Tibial nerve (tissue), 4 donors: ENCODE measurements at regions not wholly inside any gene's neighbourhood (a gene's known extent, or its start where the extent isn't known, plus 50 kb on each side); places are given as distances from the start of the nearest gene placed in this dataset.
A peak's percentile ranks its signal among the peaks of the same experiment; 100 is the strongest.

Experiments
- DNase-seq, 2 donors: peaks; one replicate each; pipeline ENCODE4 v3.0.0-alpha.2; 2019; ENCODE audit warnings: low spot score in 2 of 2
- H3K27ac ChIP-seq, 4 donors: fragments of 200-600 bp; sonication (generic) in 3 of 4; one replicate each; pipeline ENCODE4 v1.5.1; 2017 to 2019; ENCODE audit warnings: mild to moderate bottlenecking in 1 of 4
- H3K27me3 ChIP-seq, 2 donors: fragments of 200-600 bp; sonication (generic) in 1 of 2; one replicate each; pipeline versions ENCODE4 v1.5.1 to v1.6.0; 2017 to 2019
- H3K36me3 ChIP-seq, 3 donors: fragments of 200-600 bp; sonication (generic); one replicate each; pipeline ENCODE4 v1.5.1; 2018 to 2019
- H3K4me1 ChIP-seq, 4 donors: fragments of 200-600 bp; sonication (generic) in 3 of 4; one replicate each; pipeline ENCODE4 v1.5.1; 2017 to 2019
- H3K4me3 ChIP-seq, 4 donors: fragments of 200-600 bp; sonication (generic) in 3 of 4; one replicate each; pipeline ENCODE4 v1.5.1; 2017 to 2019; ENCODE audit warnings: mild to moderate bottlenecking in 1 of 4, moderate library complexity in 1 of 4
- H3K9me3 ChIP-seq, 4 donors: fragments of 200-600 bp; sonication (generic) in 3 of 4; one replicate each; pipeline ENCODE4 v1.5.1; 2017 to 2019
- CTCF ChIP-seq, 5 experiments: fragments of 200-600 bp in 3 of 5; fragments of 450-650 bp in 2 of 5; sonication (generic) in 3 of 5; IDR thresholded peaks; one replicate each; pipeline ENCODE4 v1.5.1; 2016 to 2019; ENCODE audit warnings: antibody characterized with exemption in 5 of 5, mild to moderate bottlenecking in 3 of 5, moderate library complexity in 2 of 5
- EP300 ChIP-seq, 2 donors: sonication (generic); formaldehyde crosslinking; IDR thresholded peaks; one replicate each; pipeline ENCODE4 v1.6.1; 2017; ENCODE audit warnings: antibody characterized with exemption in 2 of 2, mild to moderate bottlenecking in 1 of 2
- POLR2A ChIP-seq, 2 donors: fragments of 450-650 bp; IDR thresholded peaks; one replicate each; pipeline ENCODE4 v1.6.1; 2017; ENCODE audit warnings: antibody characterized with exemption in 2 of 2, mild to moderate bottlenecking in 2 of 2, moderate library complexity in 2 of 2
- WGBS, 2 donors: methylation state at CpG; one replicate each; pipeline ENCODE4 v1.1.5; 2018; 5-methylcytosine and 5-hydroxymethylcytosine counted together

- peak; percentile 28 to 72 for DNase-seq
- TF ChIP-seq EP300 (IDR thresholded peaks at IDR 0.05) (no peak), CTCF (IDR thresholded peaks at IDR 0.05) (peak; percentile 27 to 57 (median 38)), POLR2A (IDR thresholded peaks at IDR 0.05) (no peak)
- H3K27me3 ChIP-seq = no peaks in the 10 kb centered on the region
- 50 to 51% methylated on average over 7 of the region's 7 CpGs for WGBS, 2 donors
- no peak overlapping the region for H3K4me3 ChIP-seq
- H3K36me3 ChIP-seq = no peaks in the 10 kb centered on the region
- H3K9me3 ChIP-seq = no peaks in the 10 kb centered on the region
- H3K27ac ChIP-seq = no peak overlapping the region
- H3K4me1 ChIP-seq = no peaks in the 10 kb centered on the region
These were observed 260.8 kb downstream of the RASSF9 start for GRCh38 chr12:85575120-85576096.

GRCh38 chr12:85580562-85581168 lies 255.5 kb downstream of the RASSF9 start:
- Histone ChIP-seq H3K27ac (no peak overlapping the region), H3K4me1 (no peaks in the 10 kb centered on the region), H3K36me3 (no peaks in the 10 kb centered on the region), H3K27me3 (no peaks in the 10 kb centered on the region), H3K4me3 (no peak overlapping the region), H3K9me3 (no peaks in the 10 kb centered on the region)
- WGBS, 2 donors = 54 to 58% methylated on average over 3 of the region's 3 CpGs
- no peak for DNase-seq
- TF ChIP-seq CTCF (IDR thresholded peaks at IDR 0.05) = no peak
- peak in 1 of 2 donors; percentile 11 for TF ChIP-seq EP300 (IDR thresholded peaks at IDR 0.05)
- no peak for TF ChIP-seq POLR2A (IDR thresholded peaks at IDR 0.05)

- no peaks in the 10 kb centered on the region for H3K36me3 ChIP-seq
These were observed 249.1 kb downstream of the RASSF9 start for GRCh38 chr12:85587158-85587557.

GRCh38 chr12:85588221-85588620 lies 248.0 kb downstream of the RASSF9 start:
- Histone ChIP-seq H3K27me3 (no peaks in the 10 kb centered on the region), H3K9me3 (no peaks in the 10 kb centered on the region), H3K27ac (no peak overlapping the region), H3K36me3 (no peaks in the 10 kb centered on the region), H3K4me1 (no peaks in the 10 kb centered on the region), H3K4me3 (no peak overlapping the region)
- WGBS, 2 donors = 86 to 92% methylated on average over 2 of the region's 2 CpGs
- DNase-seq = no peak
- TF ChIP-seq POLR2A (IDR thresholded peaks at IDR 0.05) = no peak
- no peak for TF ChIP-seq CTCF (IDR thresholded peaks at IDR 0.05)
- TF ChIP-seq EP300 (IDR thresholded peaks at IDR 0.05) = no peak

More at GRCh38 chr12:85587158-85587557, 249.1 kb downstream of the RASSF9 start:
- Histone ChIP-seq H3K27ac (no peak overlapping the region), H3K4me1 (no peaks in the 10 kb centered on the region), H3K27me3 (no peaks in the 10 kb centered on the region), H3K9me3 (no peaks in the 10 kb centered on the region), H3K4me3 (no peak overlapping the region)
- DNase-seq = no peak
- TF ChIP-seq CTCF (IDR thresholded peaks at IDR 0.05) = no peak
- TF ChIP-seq EP300 (IDR thresholded peaks at IDR 0.05) = no peak
- no peak for TF ChIP-seq POLR2A (IDR thresholded peaks at IDR 0.05)
- 93 to 95% methylated on average over 3 of the region's 3 CpGs for WGBS, 2 donors

- Histone ChIP-seq H3K4me1 (no peaks in the 10 kb centered on the region), H3K27ac (no peak overlapping the region), H3K27me3 (no peaks in the 10 kb centered on the region), H3K9me3 (peaks cover 0 to 11% (median 0%) of the 10 kb centered on the region in 4 donors), H3K36me3 (no peaks in the 10 kb centered on the region), H3K4me3 (no peak overlapping the region)
- no peak for DNase-seq
- WGBS, 2 donors = 77 to 80% methylated on average over 2 of the region's 2 CpGs
- TF ChIP-seq POLR2A (IDR thresholded peaks at IDR 0.05) (no peak), EP300 (IDR thresholded peaks at IDR 0.05) (no peak), CTCF (IDR thresholded peaks at IDR 0.05) (no peak)
These were observed 235.4 kb downstream of the RASSF9 start for GRCh38 chr12:85600841-85601240.
